Astrocyte (in vitro differentiated cells and primary cell): ENCODE measurements at regions not wholly inside any gene's neighbourhood (a gene's known extent, or its start where the extent isn't known, plus 50 kb on each side); places are given as distances from the start of the nearest gene placed in this dataset.

Experiments
- DNase-seq: peaks from one replicate; pipeline ENCODE4 v3.0.0-alpha.2; 2010; ENCODE audit warnings: low read depth
- FAIRE-seq: peaks from 2 replicates; lab custom pipeline; 2011; peaks lifted over from hg19 to GRCh38; lab: Jason Lieb, UNC
- H2AFZ ChIP-seq: 2 replicates; pipeline ENCODE4 v1.6.0; 2012; ENCODE audit warnings: low read depth, low read length, inconsistent platforms
- H3K27ac ChIP-seq: 2 replicates; pipeline ENCODE4 v1.5.1; 2011; ENCODE audit warnings: low read depth, low read length, inconsistent platforms
- H3K27me3 ChIP-seq: 2 replicates; pipeline ENCODE4 v1.6.0; 2011; ENCODE audit warnings: low read length, inconsistent platforms; ENCODE audit not compliant: insufficient read depth
- H3K36me3 ChIP-seq: 2 replicates; pipeline ENCODE4 v1.5.1; 2011; ENCODE audit warnings: low read length, inconsistent platforms; ENCODE audit not compliant: insufficient read depth
- H3K4me1 ChIP-seq: 2 replicates; pipeline ENCODE4 v1.5.1; 2011; ENCODE audit warnings: low read length, inconsistent platforms; ENCODE audit not compliant: insufficient read depth
- H3K4me2 ChIP-seq: 2 replicates; pipeline ENCODE4 v1.6.0; 2012; ENCODE audit warnings: low read length, inconsistent platforms
- H3K4me3 ChIP-seq: 2 replicates; pipeline ENCODE4 v1.5.1; 2011; ENCODE audit warnings: low read depth, mild to moderate bottlenecking, low read length, inconsistent platforms; ENCODE audit not compliant: insufficient read depth
- H3K79me2 ChIP-seq: 2 replicates; pipeline ENCODE4 v1.6.0; 2012; ENCODE audit warnings: mild to moderate bottlenecking, low read length, inconsistent platforms; ENCODE audit not compliant: insufficient read depth
- H3K9ac ChIP-seq: 2 replicates; pipeline ENCODE4 v1.6.0; 2012; ENCODE audit warnings: mild to moderate bottlenecking, low read length, inconsistent platforms
- H3K9me3 ChIP-seq: 2 replicates; pipeline ENCODE4 v1.5.1; 2012; ENCODE audit warnings: low read depth, mild to moderate bottlenecking, low read length, inconsistent platforms; ENCODE audit not compliant: insufficient read depth
- H4K20me1 ChIP-seq: 2 replicates; pipeline ENCODE4 v1.6.0; 2012; ENCODE audit warnings: low read length, inconsistent platforms; ENCODE audit not compliant: insufficient read depth
- H3K27ac Mint-ChIP-seq: one replicate; pipeline ENCODE4 v1.8.0; 2021; ENCODE audit warnings: mild to moderate bottlenecking, mixed read lengths; ENCODE audit not compliant: unreplicated experiment
- H3K27me3 Mint-ChIP-seq: one replicate; pipeline ENCODE4 v1.8.0; 2021; ENCODE audit warnings: low read depth, mixed read lengths; ENCODE audit not compliant: unreplicated experiment
- H3K36me3 Mint-ChIP-seq: one replicate; pipeline ENCODE4 v1.8.0; 2021; ENCODE audit warnings: low read depth, mixed read lengths; ENCODE audit not compliant: unreplicated experiment
- H3K4me1 Mint-ChIP-seq: one replicate; pipeline ENCODE4 v1.8.0; 2021; ENCODE audit warnings: low read depth, mixed read lengths; ENCODE audit not compliant: unreplicated experiment
- H3K4me3 Mint-ChIP-seq: one replicate; pipeline ENCODE4 v1.8.0; 2021; ENCODE audit warnings: mild to moderate bottlenecking, moderate library complexity, mixed read lengths; ENCODE audit not compliant: unreplicated experiment
- H3K9me3 Mint-ChIP-seq: one replicate; pipeline ENCODE4 v1.8.0; 2021; ENCODE audit warnings: mild to moderate bottlenecking, mixed read lengths; ENCODE audit not compliant: unreplicated experiment
- CTCF ChIP-seq: IDR thresholded peaks from 2 replicates; pipeline ENCODE4 v1.5.1; 2011; ENCODE audit warnings: low read depth, mild to moderate bottlenecking, inconsistent platforms, low read length, moderate library complexity; ENCODE audit not compliant: insufficient read depth
- EZH2 ChIP-seq: IDR thresholded peaks from 2 replicates; pipeline ENCODE4 v1.6.1; 2012; ENCODE audit warnings: mild to moderate bottlenecking, low read length, inconsistent platforms; ENCODE audit not compliant: insufficient read depth

- no peak overlapping the region for H3K4me3 Mint-ChIP-seq
- H2AFZ ChIP-seq: no peak overlapping the region
Measured at GRCh38 chr3:197444793-197445379, 110.9 kb downstream of the BDH1 start.

GRCh38 chr3:197443506-197443905 is 112.3 kb downstream of the BDH1 start:
- Histone ChIP-seq H4K20me1 (no peaks in the 10 kb centered on the region), H3K4me3 (no peak overlapping the region), H3K9me3 (no peaks in the 10 kb centered on the region), H3K27me3 (peaks cover 6% of the 10 kb centered on the region), H3K9ac (no peak overlapping the region), H3K4me2 (no peak overlapping the region), H3K27ac (no peak overlapping the region), H3K4me1 (no peaks in the 10 kb centered on the region), H3K79me2 (no peaks in the 10 kb centered on the region), H2AFZ (no peak overlapping the region), H3K36me3 (no peaks in the 10 kb centered on the region)
- Mint-ChIP-seq H3K27me3 (peaks cover 41% of the 10 kb centered on the region), H3K4me1 (no peaks in the 10 kb centered on the region), H3K4me3 (no peak overlapping the region), H3K9me3 (peaks cover 5% of the 10 kb centered on the region), H3K36me3 (no peaks in the 10 kb centered on the region), H3K27ac (peak overlapping the region; percentile 53)
- no peak for DNase-seq
- TF ChIP-seq EZH2 (no peak), CTCF (no peak)
- no peak for FAIRE-seq

More at GRCh38 chr3:197444793-197445379, 110.9 kb downstream of the BDH1 start:
- peaks cover 6% of the 10 kb centered on the region for H3K27me3 ChIP-seq
- no peaks in the 10 kb centered on the region for H3K4me1 ChIP-seq
- no peak overlapping the region for H3K27ac ChIP-seq
- Mint-ChIP-seq H3K27ac (peak overlapping the region; percentile 66), H3K4me1 (no peaks in the 10 kb centered on the region), H3K9me3 (peaks cover 5% of the 10 kb centered on the region), H3K36me3 (no peaks in the 10 kb centered on the region), H3K27me3 (peaks cover 47% of the 10 kb centered on the region)
- DNase-seq (no peak), FAIRE-seq (no peak)
- H3K4me2 ChIP-seq: no peak overlapping the region
- no peaks in the 10 kb centered on the region for H3K9me3 ChIP-seq
- H3K79me2 ChIP-seq: no peaks in the 10 kb centered on the region
- TF ChIP-seq CTCF: no peak
- TF ChIP-seq EZH2: no peak
- no peaks in the 10 kb centered on the region for H4K20me1 ChIP-seq
- H3K9ac ChIP-seq: no peak overlapping the region
- H3K4me3 ChIP-seq: no peak overlapping the region
- no peaks in the 10 kb centered on the region for H3K36me3 ChIP-seq

GRCh38 chr3:197440717-197441303 is 115.0 kb downstream of the BDH1 start:
- peaks cover 38% of the 10 kb centered on the region for H3K27me3 Mint-ChIP-seq
- H3K4me2 ChIP-seq: no peak overlapping the region
- no peak overlapping the region for H3K27ac ChIP-seq
- no peaks in the 10 kb centered on the region for H3K36me3 Mint-ChIP-seq
- TF ChIP-seq EZH2 (no peak), CTCF (no peak)
- H3K9me3 ChIP-seq: no peaks in the 10 kb centered on the region
- H3K4me3 ChIP-seq: no peak overlapping the region
- no peak overlapping the region for H2AFZ ChIP-seq
- DNase-seq (no peak), FAIRE-seq (no peak)
- H3K27me3 ChIP-seq: peaks cover 6% of the 10 kb centered on the region
- H3K4me1 ChIP-seq: no peaks in the 10 kb centered on the region
- H3K79me2 ChIP-seq: no peaks in the 10 kb centered on the region
- H3K27ac Mint-ChIP-seq: no peak overlapping the region
- peaks cover 5% of the 10 kb centered on the region for H3K9me3 Mint-ChIP-seq
- no peaks in the 10 kb centered on the region for H4K20me1 ChIP-seq
- no peak overlapping the region for H3K9ac ChIP-seq
- H3K4me1 Mint-ChIP-seq: no peaks in the 10 kb centered on the region
- no peaks in the 10 kb centered on the region for H3K36me3 ChIP-seq
- H3K4me3 Mint-ChIP-seq: no peak overlapping the region
